Rectal smooth muscle tissue (tissue), 1 donor: ENCODE measurements at regions not wholly inside any gene's neighbourhood (a gene's known extent, or its start where the extent isn't known, plus 50 kb on each side); places are given as distances from the start of the nearest gene placed in this dataset.

Experiments used
- H3K27ac ChIP-seq: one replicate; pipeline ENCODE4 v1.7.0; 2013; ENCODE audit warnings: low read depth, low read length, inconsistent platforms
- H3K27me3 ChIP-seq: one replicate; pipeline ENCODE4 v1.7.0; 2013; ENCODE audit warnings: low read length; ENCODE audit not compliant: control insufficient read depth, insufficient read depth
- H3K36me3 ChIP-seq: one replicate; pipeline ENCODE4 v1.7.0; 2013; ENCODE audit warnings: low read length; ENCODE audit not compliant: control insufficient read depth, insufficient read depth
- H3K4me1 ChIP-seq: one replicate; pipeline ENCODE4 v1.7.0; 2013; ENCODE audit warnings: low read length; ENCODE audit not compliant: control insufficient read depth, insufficient read depth
- H3K4me3 ChIP-seq: one replicate; pipeline ENCODE4 v1.7.0; 2013; ENCODE audit warnings: low read length
- H3K9ac ChIP-seq: one replicate; pipeline ENCODE4 v1.7.0; 2013; ENCODE audit warnings: low read length

GRCh38 chr3:110123946-110124345, 786.6 kb upstream of the DPPA4 start:
- no peak overlapping the region for H3K9ac ChIP-seq
- H3K27me3 ChIP-seq = no peaks in the 10 kb centered on the region
- H3K4me3 ChIP-seq = no peak overlapping the region
- H3K36me3 ChIP-seq = no peaks in the 10 kb centered on the region
- no peaks in the 10 kb centered on the region for H3K4me1 ChIP-seq
- no peak overlapping the region for H3K27ac ChIP-seq

GRCh38 chr3:110126065-110126464, 788.7 kb upstream of the DPPA4 start:
- no peaks in the 10 kb centered on the region for H3K4me1 ChIP-seq

GRCh38 chr3:110133971-110134370, 796.6 kb upstream of the DPPA4 start:
- H3K27me3 ChIP-seq = no peaks in the 10 kb centered on the region
- H3K9ac ChIP-seq = no peak overlapping the region
- no peak overlapping the region for H3K4me3 ChIP-seq
- H3K27ac ChIP-seq = no peak overlapping the region
- H3K4me1 ChIP-seq = no peaks in the 10 kb centered on the region
- H3K36me3 ChIP-seq = no peaks in the 10 kb centered on the region

More at GRCh38 chr3:110126065-110126464, 788.7 kb upstream of the DPPA4 start:
- no peaks in the 10 kb centered on the region for H3K27me3 ChIP-seq
- no peak overlapping the region for H3K4me3 ChIP-seq
- H3K36me3 ChIP-seq = no peaks in the 10 kb centered on the region
- H3K9ac ChIP-seq = no peak overlapping the region
- no peak overlapping the region for H3K27ac ChIP-seq

- H3K27ac ChIP-seq = no peak overlapping the region
- H3K4me3 ChIP-seq = no peak overlapping the region
- H3K9ac ChIP-seq = no peak overlapping the region
- H3K4me1 ChIP-seq = no peaks in the 10 kb centered on the region
- no peaks in the 10 kb centered on the region for H3K36me3 ChIP-seq
- H3K27me3 ChIP-seq = no peaks in the 10 kb centered on the region
Observed at GRCh38 chr3:110139048-110139447, 801.7 kb upstream of the DPPA4 start.

- Histone ChIP-seq H3K27me3 (no peaks in the 10 kb centered on the region), H3K4me1 (no peaks in the 10 kb centered on the region), H3K4me3 (no peak overlapping the region), H3K27ac (no peak overlapping the region), H3K36me3 (no peaks in the 10 kb centered on the region), H3K9ac (no peak overlapping the region)
Observed at GRCh38 chr3:110139821-110140220, 802.5 kb upstream of the DPPA4 start.

GRCh38 chr3:110149763-110150162, 812.4 kb upstream of the DPPA4 start:
- Histone ChIP-seq H3K27me3 (no peaks in the 10 kb centered on the region), H3K4me1 (no peaks in the 10 kb centered on the region), H3K36me3 (no peaks in the 10 kb centered on the region), H3K9ac (no peak overlapping the region), H3K27ac (no peak overlapping the region), H3K4me3 (no peak overlapping the region)

GRCh38 chr3:110157221-110157620, 819.9 kb upstream of the DPPA4 start:
- H3K27me3 ChIP-seq = no peaks in the 10 kb centered on the region
- no peak overlapping the region for H3K27ac ChIP-seq

GRCh38 chr3:110164632-110165369, 827.5 kb upstream of the DPPA4 start:
- no peak overlapping the region for H3K4me3 ChIP-seq
- H3K27me3 ChIP-seq = no peaks in the 10 kb centered on the region
- H3K36me3 ChIP-seq = no peaks in the 10 kb centered on the region
- H3K27ac ChIP-seq = no peak overlapping the region
- H3K9ac ChIP-seq = no peak overlapping the region
- no peaks in the 10 kb centered on the region for H3K4me1 ChIP-seq

More at GRCh38 chr3:110157221-110157620, 819.9 kb upstream of the DPPA4 start:
- Histone ChIP-seq H3K36me3 (no peaks in the 10 kb centered on the region), H3K4me3 (no peak overlapping the region), H3K4me1 (no peaks in the 10 kb centered on the region), H3K9ac (no peak overlapping the region)

- Histone ChIP-seq H3K27me3 (no peaks in the 10 kb centered on the region), H3K9ac (no peak overlapping the region), H3K4me1 (no peaks in the 10 kb centered on the region), H3K4me3 (no peak overlapping the region), H3K27ac (no peak overlapping the region), H3K36me3 (no peaks in the 10 kb centered on the region)
Observed at GRCh38 chr3:110165370-110165743, 828.0 kb upstream of the DPPA4 start.

- H3K27ac ChIP-seq = no peak overlapping the region
- no peaks in the 10 kb centered on the region for H3K27me3 ChIP-seq
- no peak overlapping the region for H3K4me3 ChIP-seq
- no peak overlapping the region for H3K9ac ChIP-seq
- H3K36me3 ChIP-seq = no peaks in the 10 kb centered on the region
- no peaks in the 10 kb centered on the region for H3K4me1 ChIP-seq
Observed at GRCh38 chr3:110165753-110166152, 828.4 kb upstream of the DPPA4 start.

- Histone ChIP-seq H3K27ac (no peak overlapping the region), H3K36me3 (no peaks in the 10 kb centered on the region), H3K4me1 (no peaks in the 10 kb centered on the region), H3K4me3 (no peak overlapping the region), H3K27me3 (no peaks in the 10 kb centered on the region), H3K9ac (no peak overlapping the region)
Observed at GRCh38 chr3:110166791-110167190, 829.4 kb upstream of the DPPA4 start.

GRCh38 chr3:110174908-110175307, 837.6 kb upstream of the DPPA4 start:
- H3K27ac ChIP-seq = no peak overlapping the region
- no peaks in the 10 kb centered on the region for H3K4me1 ChIP-seq
- no peak overlapping the region for H3K4me3 ChIP-seq
- H3K36me3 ChIP-seq = no peaks in the 10 kb centered on the region
- no peak overlapping the region for H3K9ac ChIP-seq
- no peaks in the 10 kb centered on the region for H3K27me3 ChIP-seq

- H3K9ac ChIP-seq = no peak overlapping the region
- no peaks in the 10 kb centered on the region for H3K27me3 ChIP-seq
- H3K4me1 ChIP-seq = no peaks in the 10 kb centered on the region
- H3K36me3 ChIP-seq = no peaks in the 10 kb centered on the region
- no peak overlapping the region for H3K4me3 ChIP-seq
- no peak overlapping the region for H3K27ac ChIP-seq
Observed at GRCh38 chr3:110178965-110179364, 841.6 kb upstream of the DPPA4 start.
